OCI-LY3 (cell line): ENCODE measurements at regions not wholly inside any gene's neighbourhood (a gene's known extent, or its start where the extent isn't known, plus 50 kb on each side); places are given as distances from the start of the nearest gene placed in this dataset.

Experiments
- H2AFZ ChIP-seq: fragments of 200-600, 300-600 bp; shearing (Covaris generic); 2 replicates; pipeline ENCODE4 v1.6.0; 2014; ENCODE audit warnings: antibody characterized with exemption, low read depth, low read length
- H3K27ac ChIP-seq: fragments of 200-600, 300-600 bp; sonication (generic); 2 replicates; pipeline ENCODE4 v1.5.1; 2014; ENCODE audit warnings: mild to moderate bottlenecking, low read length, moderate library complexity, mixed read lengths
- H3K27me3 ChIP-seq: fragments of 200-600, 300-600 bp; sonication (generic); 2 replicates; pipeline ENCODE4 v1.6.1; 2014; ENCODE audit warnings: low read depth, low read length, mixed read lengths
- H3K36me3 ChIP-seq: fragments of 200-600, 300-600 bp; sonication (generic); replicated peaks from 2 replicates; pipeline ENCODE3; 2014; ENCODE audit warnings: low read depth, low read length, mixed read lengths
- H3K4me1 ChIP-seq: fragments of 300-600, 200-600 bp; sonication (generic); 2 replicates; pipeline ENCODE4 v1.6.1; 2014; ENCODE audit warnings: low read length, mixed read lengths
- H3K4me2 ChIP-seq: fragments of 200-600, 300-600 bp; sonication (generic); 2 replicates; pipeline ENCODE4 v1.6.1; 2014; ENCODE audit warnings: low read length, mixed read lengths
- H3K4me3 ChIP-seq: fragments of 300-600, 200-600 bp; sonication (generic); 2 replicates; pipeline ENCODE4 v1.5.1; 2014; ENCODE audit warnings: antibody characterized with exemption, mild to moderate bottlenecking, low read length, moderate library complexity
- H3K79me2 ChIP-seq: fragments of 300-600, 200-600 bp; shearing (Covaris generic); 2 replicates; pipeline ENCODE4 v1.6.1; 2014; ENCODE audit warnings: mild to moderate bottlenecking, low read length, mixed read lengths
- H3K9ac ChIP-seq: fragments of 300-600, 200-600 bp; shearing (Covaris generic); 2 replicates; pipeline ENCODE4 v1.6.0; 2014; ENCODE audit warnings: mild to moderate bottlenecking, low read length, moderate library complexity
- H3K9me3 ChIP-seq: fragments of 200-600, 300-600 bp; shearing (Covaris generic); 2 replicates; pipeline ENCODE4 v1.6.1; 2014; ENCODE audit warnings: low read length, mixed read lengths; ENCODE audit not compliant: insufficient read depth
- H4K20me1 ChIP-seq: fragments of 200-600, 300-600 bp; sonication (generic); 2 replicates; pipeline ENCODE4 v1.6.1; 2016; ENCODE audit warnings: low read length, mixed read lengths; ENCODE audit not compliant: insufficient read depth
- CTCF ChIP-seq: fragments of 200-600, 300-600 bp; sonication (generic); IDR thresholded peaks from 2 replicates; pipeline ENCODE4 v1.5.1; 2014; ENCODE audit warnings: antibody characterized with exemption, low read length, low read depth
- EZH2phosphoT487 ChIP-seq: fragments of 200-600 bp; shearing (Covaris generic); IDR thresholded peaks from 2 replicates; pipeline ENCODE4 v1.6.1; 2018; ENCODE audit warnings: antibody characterized with exemption, mixed run types, low read depth

GRCh38 chr15:35605764-35606449 lies 59.9 kb upstream of the DPH6 start:
- Histone ChIP-seq H3K4me3 (no peak overlapping the region), H3K4me1 (peaks cover 18% of the 10 kb centered on the region), H3K36me3 (no peaks in the 10 kb centered on the region), H4K20me1 (no peaks in the 10 kb centered on the region), H3K9ac (no peak overlapping the region), H3K9me3 (no peaks in the 10 kb centered on the region), H3K4me2 (no peak overlapping the region), H3K27me3 (no peaks in the 10 kb centered on the region), H3K27ac (no peak overlapping the region), H3K79me2 (no peaks in the 10 kb centered on the region), H2AFZ (no peak overlapping the region)
- TF ChIP-seq EZH2phosphoT487 (no peak), CTCF (no peak)

GRCh38 chr15:35606450-35606779 lies 60.5 kb upstream of the DPH6 start:
- Histone ChIP-seq H3K27ac (no peak overlapping the region), H3K9me3 (no peaks in the 10 kb centered on the region), H3K4me1 (peaks cover 18% of the 10 kb centered on the region), H3K4me3 (no peak overlapping the region), H3K27me3 (no peaks in the 10 kb centered on the region), H3K4me2 (no peak overlapping the region), H3K79me2 (no peaks in the 10 kb centered on the region), H3K36me3 (no peaks in the 10 kb centered on the region), H2AFZ (no peak overlapping the region), H4K20me1 (no peaks in the 10 kb centered on the region), H3K9ac (no peak overlapping the region)
- no peak for TF ChIP-seq CTCF
- no peak for TF ChIP-seq EZH2phosphoT487

- H4K20me1 ChIP-seq = no peaks in the 10 kb centered on the region
- H3K36me3 ChIP-seq = no peaks in the 10 kb centered on the region
- H3K27me3 ChIP-seq = no peaks in the 10 kb centered on the region
- no peak overlapping the region for H2AFZ ChIP-seq
- no peaks in the 10 kb centered on the region for H3K9me3 ChIP-seq
- no peaks in the 10 kb centered on the region for H3K79me2 ChIP-seq
- H3K27ac ChIP-seq = no peak overlapping the region
- no peaks in the 10 kb centered on the region; the same call in 1 of the 2 replicates for H3K4me1 ChIP-seq
- no peak overlapping the region for H3K4me3 ChIP-seq
- H3K4me2 ChIP-seq = no peak overlapping the region
- H3K9ac ChIP-seq = no peak overlapping the region
- TF ChIP-seq CTCF (no peak), EZH2phosphoT487 (no peak)
Measured at GRCh38 chr15:35616498-35617271, 70.7 kb upstream of the DPH6 start.

- no peaks in the 10 kb centered on the region for H3K27me3 ChIP-seq
- H3K4me2 ChIP-seq = no peak overlapping the region
- H3K27ac ChIP-seq = no peak overlapping the region
Measured at GRCh38 chr15:35618260-35619188, 72.6 kb upstream of the DPH6 start.

More at GRCh38 chr15:35618260-35619188, 72.6 kb upstream of the DPH6 start:
- Histone ChIP-seq H3K4me3 (no peak overlapping the region), H3K9ac (no peak overlapping the region), H3K4me1 (no peaks in the 10 kb centered on the region), H4K20me1 (no peaks in the 10 kb centered on the region), H3K9me3 (no peaks in the 10 kb centered on the region), H3K79me2 (no peaks in the 10 kb centered on the region), H3K36me3 (no peaks in the 10 kb centered on the region), H2AFZ (no peak overlapping the region)
- TF ChIP-seq EZH2phosphoT487 (no peak), CTCF (no peak)
